Kidney tubule cell (primary cell): ENCODE measurements at regions not wholly inside any gene's neighbourhood (a gene's known extent, or its start where the extent isn't known, plus 50 kb on each side); places are given as distances from the start of the nearest gene placed in this dataset.

Experiments
- DNase-seq: peaks from one replicate; pipeline ENCODE4 v3.0.0-alpha.2; 2018; ENCODE audit warnings: low spot score

GRCh38 chr4:41859087-41859486, 76.1 kb upstream of the TMEM33 start:
- no peak for DNase-seq

GRCh38 chr4:41857226-41857641, 78.0 kb upstream of the TMEM33 start:
- DNase-seq = no peak

GRCh38 chr4:41856797-41857196, 78.4 kb upstream of the TMEM33 start:
- DNase-seq = no peak

GRCh38 chr4:41853973-41854372, 81.3 kb upstream of the TMEM33 start:
- DNase-seq = no peak

GRCh38 chr4:41852229-41852628, 83.0 kb upstream of the TMEM33 start:
- DNase-seq = no peak

GRCh38 chr4:41851621-41852020, 83.6 kb upstream of the TMEM33 start:
- DNase-seq = no peak

GRCh38 chr4:41844327-41844726, 90.9 kb upstream of the TMEM33 start:
- DNase-seq = no peak

- peak; percentile 59 for DNase-seq
Observed at GRCh38 chr4:41839916-41840854, 91.7 kb upstream of the PHOX2B start.

GRCh38 chr4:41838590-41838989, 90.1 kb upstream of the PHOX2B start:
- DNase-seq = no peak

GRCh38 chr4:41835321-41835995, 86.9 kb upstream of the PHOX2B start:
- DNase-seq = no peak

- no peak for DNase-seq
Observed at GRCh38 chr4:41832961-41833360, 84.4 kb upstream of the PHOX2B start.

- DNase-seq = no peak
Observed at GRCh38 chr4:41822325-41822724, 73.8 kb upstream of the PHOX2B start.

GRCh38 chr4:41820473-41820872, 71.9 kb upstream of the PHOX2B start:
- no peak for DNase-seq

GRCh38 chr4:41819621-41820020, 71.1 kb upstream of the PHOX2B start:
- peak; percentile 23 for DNase-seq

- no peak for DNase-seq
Observed at GRCh38 chr4:41815473-41815872, 66.9 kb upstream of the PHOX2B start.

GRCh38 chr4:41814565-41814964, 66.0 kb upstream of the PHOX2B start:
- DNase-seq = peak; percentile 55

GRCh38 chr4:41806807-41807206, 58.3 kb upstream of the PHOX2B start:
- DNase-seq = no peak

- no peak for DNase-seq
Observed at GRCh38 chr4:41802590-41802989, 54.1 kb upstream of the PHOX2B start.

GRCh38 chr4:41799126-41799525, 50.6 kb upstream of the PHOX2B start:
- DNase-seq = peak; percentile 38
